Prostate gland (tissue), 2 donors: ENCODE measurements at regions not wholly inside any gene's neighbourhood (a gene's known extent, or its start where the extent isn't known, plus 50 kb on each side); places are given as distances from the start of the nearest gene placed in this dataset.

Experiments used
- POLR2A ChIP-seq: fragments of 450-650 bp; IDR thresholded peaks from one replicate; pipeline ENCODE4 v1.6.1; 2016; ENCODE audit warnings: antibody characterized with exemption, mild to moderate bottlenecking
- TF ChIP-seq, protein P1 (sequence below), 4 experiments: fragments of 200-600 bp in 2 of 4; fragments of 450-650 bp in 2 of 4; sonication (generic) in 2 of 4; IDR thresholded peaks; 1 replicate in 3 of 4; 2 replicates in 1 of 4; pipeline ENCODE4 v1.5.1; 2016 to 2019; ENCODE audit warnings: antibody characterized with exemption in 4 of 4, mild to moderate bottlenecking in 2 of 4, moderate library complexity in 2 of 4

DNA sequence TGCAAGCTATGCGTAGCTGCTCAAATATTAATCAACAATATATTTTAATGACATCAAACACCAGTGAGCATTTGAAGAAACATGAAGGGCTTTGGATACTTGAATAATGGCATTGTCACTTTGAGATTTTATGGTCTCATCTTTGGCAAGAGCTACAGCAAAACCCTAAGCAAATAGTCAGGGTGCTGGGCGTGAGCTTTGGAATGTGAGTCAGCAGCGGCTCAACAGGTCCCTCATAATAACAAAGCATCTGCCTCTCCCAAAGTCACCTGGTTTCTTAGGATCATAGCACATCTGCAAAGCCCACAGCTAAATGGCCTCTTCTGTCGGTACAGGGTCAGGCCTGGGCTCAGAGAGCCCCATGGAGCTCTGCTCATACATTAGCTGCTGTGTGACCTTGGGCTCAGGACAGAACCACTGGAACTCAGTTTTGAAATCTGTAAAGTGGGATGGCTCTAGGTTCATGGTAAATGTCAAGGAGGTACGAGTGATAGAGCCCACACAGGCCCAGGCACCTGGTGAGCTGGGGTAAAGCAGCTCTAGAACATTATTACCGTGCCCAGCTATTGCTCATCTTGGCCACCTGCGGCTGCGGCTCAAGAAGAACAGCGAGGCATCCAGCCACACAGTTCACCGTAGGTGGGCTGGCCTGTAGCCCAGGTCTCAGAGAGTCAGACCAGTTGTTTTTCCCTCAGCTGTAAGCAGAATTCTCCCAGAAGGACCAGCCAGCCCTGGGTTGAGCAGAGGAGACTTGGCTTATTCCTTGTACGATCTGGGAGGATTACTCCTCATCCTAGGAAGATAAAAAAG lies 544.5 kb upstream of the CDH11 start:
- TF ChIP-seq, protein P1, sequence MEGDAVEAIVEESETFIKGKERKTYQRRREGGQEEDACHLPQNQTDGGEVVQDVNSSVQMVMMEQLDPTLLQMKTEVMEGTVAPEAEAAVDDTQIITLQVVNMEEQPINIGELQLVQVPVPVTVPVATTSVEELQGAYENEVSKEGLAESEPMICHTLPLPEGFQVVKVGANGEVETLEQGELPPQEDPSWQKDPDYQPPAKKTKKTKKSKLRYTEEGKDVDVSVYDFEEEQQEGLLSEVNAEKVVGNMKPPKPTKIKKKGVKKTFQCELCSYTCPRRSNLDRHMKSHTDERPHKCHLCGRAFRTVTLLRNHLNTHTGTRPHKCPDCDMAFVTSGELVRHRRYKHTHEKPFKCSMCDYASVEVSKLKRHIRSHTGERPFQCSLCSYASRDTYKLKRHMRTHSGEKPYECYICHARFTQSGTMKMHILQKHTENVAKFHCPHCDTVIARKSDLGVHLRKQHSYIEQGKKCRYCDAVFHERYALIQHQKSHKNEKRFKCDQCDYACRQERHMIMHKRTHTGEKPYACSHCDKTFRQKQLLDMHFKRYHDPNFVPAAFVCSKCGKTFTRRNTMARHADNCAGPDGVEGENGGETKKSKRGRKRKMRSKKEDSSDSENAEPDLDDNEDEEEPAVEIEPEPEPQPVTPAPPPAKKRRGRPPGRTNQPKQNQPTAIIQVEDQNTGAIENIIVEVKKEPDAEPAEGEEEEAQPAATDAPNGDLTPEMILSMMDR (IDR thresholded peaks at IDR 0.05): no peak
- TF ChIP-seq POLR2A: no peak
